CD4-positive, alpha-beta memory T cell (primary cell): ENCODE measurements at regions not wholly inside any gene's neighbourhood (a gene's known extent, or its start where the extent isn't known, plus 50 kb on each side); places are given as distances from the start of the nearest gene placed in this dataset.

Experiments
- CTCF ChIA-PET: fragments of 350-600 bp; sonication (Branson Sonifier 250); formaldehyde crosslinking; loops from one replicate; lab custom pipeline; 2021; ENCODE audit warnings: inconsistent platforms; ENCODE audit not compliant: partially characterized antibody; lab: Charles Lee
- POLR2A ChIA-PET: fragments of 350-600 bp; sonication (Branson Sonifier 250); formaldehyde crosslinking; loops from one replicate; lab custom pipeline; 2021; ENCODE audit not compliant: partially characterized antibody; lab: Charles Lee
- DNase-seq, 5 donors: peaks; one replicate each; pipeline versions ENCODE4 v3.0.0 to v3.0.0-alpha.2; 2020 to 2022; ENCODE audit warnings: mixed read lengths in 1 of 5
- H3K27ac ChIP-seq: one replicate; pipeline ENCODE4 v1.7.0; 2013; ENCODE audit warnings: low read depth, low read length
- H3K27me3 ChIP-seq: 2 replicates; pipeline ENCODE4 v1.7.0; 2013; ENCODE audit warnings: mild to moderate bottlenecking, low read length, moderate library complexity; ENCODE audit not compliant: insufficient read depth
- H3K36me3 ChIP-seq: 2 replicates; pipeline ENCODE4 v1.7.0; 2013; ENCODE audit warnings: mild to moderate bottlenecking, low read length, moderate library complexity; ENCODE audit not compliant: insufficient read depth
- H3K4me1 ChIP-seq: 2 replicates; pipeline ENCODE4 v1.7.0; 2013; ENCODE audit warnings: mild to moderate bottlenecking, low read length, moderate library complexity; ENCODE audit not compliant: insufficient read depth
- H3K4me3 ChIP-seq, 2 donors: one replicate each; pipeline ENCODE4 v1.7.0; 2013; ENCODE audit warnings: low read length in 2 of 2, mild to moderate bottlenecking in 1 of 2
- H3K9me3 ChIP-seq, 2 donors: one replicate each; pipeline ENCODE4 v1.7.0; 2013; ENCODE audit warnings: low read length in 2 of 2, control low read depth in 1 of 2; ENCODE audit not compliant: control insufficient read depth in 1 of 2
- H3K27ac Mint-ChIP-seq, 7 donors: one replicate each; pipeline ENCODE4 v1.8.0; 2020 to 2021; ENCODE audit warnings: mixed read lengths in 7 of 7, mild to moderate bottlenecking in 6 of 7, inconsistent platforms in 3 of 7, moderate library complexity in 3 of 7
- H3K27me3 Mint-ChIP-seq, 2 donors: one replicate each; pipeline ENCODE4 v1.8.0; 2020 to 2021; ENCODE audit warnings: mixed read lengths in 2 of 2
- H3K36me3 Mint-ChIP-seq, 2 donors: one replicate each; pipeline ENCODE4 v1.8.0; 2020 to 2021; ENCODE audit warnings: mixed read lengths in 2 of 2, inconsistent platforms in 1 of 2, mild to moderate bottlenecking in 1 of 2
- H3K4me1 Mint-ChIP-seq, 4 donors: one replicate each; pipeline ENCODE4 v1.8.0; 2020 to 2021; ENCODE audit warnings: mixed read lengths in 4 of 4, mild to moderate bottlenecking in 1 of 4
- H3K4me3 Mint-ChIP-seq, 8 donors: one replicate each; pipeline ENCODE4 v1.8.0; 2020 to 2021; ENCODE audit warnings: mixed read lengths in 8 of 8, mild to moderate bottlenecking in 7 of 8, moderate library complexity in 6 of 8, inconsistent platforms in 3 of 8
- H3K9me3 Mint-ChIP-seq, 8 donors: one replicate each; pipeline ENCODE4 v1.8.0; 2020 to 2021; ENCODE audit warnings: mixed read lengths in 8 of 8, mild to moderate bottlenecking in 5 of 8, inconsistent platforms in 3 of 8, moderate library complexity in 1 of 8
- intact Hi-C: fragments of 100-400 bp; cut with micrococcal nuclease; formaldehyde crosslinking; loops from one replicate; pipeline ENCODE4 v1.15.1; 2023

GRCh38 chr3:59429198-59429597, 379.4 kb upstream of the CFAP20DC start:
- H3K36me3 Mint-ChIP-seq: no peaks in the 10 kb centered on the region
- ChIA-PET POLR2A (no interaction called here), CTCF (no interaction called here)
- no peak overlapping the region for H3K27ac ChIP-seq
- H3K36me3 ChIP-seq: no peaks in the 10 kb centered on the region
- H3K4me1 Mint-ChIP-seq: peaks cover 34 to 48% (median 43%) of the 10 kb centered on the region in 4 donors
- peaks cover 37% of the 10 kb centered on the region for H3K4me1 ChIP-seq
- no peak overlapping the region for H3K4me3 Mint-ChIP-seq
- H3K27ac Mint-ChIP-seq: peak overlapping the region in 2 of 7 donors; percentile 74 to 88
- no peaks in the 10 kb centered on the region for H3K27me3 ChIP-seq
- intact Hi-C loops: loop anchor here (10.0 kb wide), 2 partner anchors 114 to 346 kb away; no protein-coding TSS in a partner anchor
- no peak overlapping the region for H3K4me3 ChIP-seq
- H3K27me3 Mint-ChIP-seq: no peaks in the 10 kb centered on the region
- peaks cover 0 to 9% (median 5%) of the 10 kb centered on the region in 8 donors for H3K9me3 Mint-ChIP-seq
- no peak for DNase-seq
- H3K9me3 ChIP-seq: no peaks in the 10 kb centered on the region

- H3K9me3 ChIP-seq: no peaks in the 10 kb centered on the region
- no peaks in the 10 kb centered on the region for H3K36me3 ChIP-seq
- CTCF ChIA-PET: interaction anchor here (1.0 to 3.2 kb wide), 6 partner anchors 10 to 147 kb away, joined by 3 to 14 read pairs (median 5); no protein-coding TSS in a partner anchor
- no peaks in the 10 kb centered on the region for H3K27me3 Mint-ChIP-seq
- no peak overlapping the region for H3K4me3 ChIP-seq
- peak overlapping the region in 6 of 8 donors; percentile 19 to 74 (median 54) for H3K4me3 Mint-ChIP-seq
- POLR2A ChIA-PET: interaction anchor here (0.7 to 1.2 kb wide), 3 partner anchors 15 to 126 kb away, joined by 3 to 4 read pairs (median 3); no protein-coding TSS in a partner anchor
- peaks cover 47% of the 10 kb centered on the region for H3K4me1 ChIP-seq
- H3K27ac Mint-ChIP-seq: peak overlapping the region; percentile 68 to 96 (median 91)
- H3K27ac ChIP-seq: no peak overlapping the region
- H3K4me1 Mint-ChIP-seq: peaks cover 42 to 66% (median 55%) of the 10 kb centered on the region in 4 donors
- H3K9me3 Mint-ChIP-seq: peaks cover 0 to 1% (median 0%) of the 10 kb centered on the region in 8 donors
- no peaks in the 10 kb centered on the region for H3K36me3 Mint-ChIP-seq
- intact Hi-C loops: loop anchor here (10.0 kb wide), 2 partner anchors 112 to 348 kb away; no protein-coding TSS in a partner anchor
- no peaks in the 10 kb centered on the region for H3K27me3 ChIP-seq
- no peak for DNase-seq
Observed at GRCh38 chr3:59426821-59427565, 377.2 kb upstream of the CFAP20DC start.

GRCh38 chr3:59425942-59426341, 376.1 kb upstream of the CFAP20DC start:
- Mint-ChIP-seq H3K36me3 (no peaks in the 10 kb centered on the region), H3K4me1 (peaks cover 44 to 66% (median 55%) of the 10 kb centered on the region in 4 donors), H3K4me3 (peak overlapping the region in 7 of 8 donors; percentile 45 to 78 (median 51)), H3K9me3 (peaks cover 0 to 1% (median 0%) of the 10 kb centered on the region in 8 donors), H3K27me3 (no peaks in the 10 kb centered on the region), H3K27ac (peak overlapping the region; percentile 68 to 96 (median 91))
- ChIA-PET POLR2A (interaction anchor here (1.1 to 3.7 kb wide), 3 partner anchors 11 to 25 kb away, joined by 4 to 40 read pairs (median 13); no protein-coding TSS in a partner anchor), CTCF (interaction anchor here (0.8 to 3.2 kb wide), 11 partner anchors 14 to 432 kb away, joined by 3 to 14 read pairs (median 5); no protein-coding TSS in a partner anchor)
- peaks cover 47% of the 10 kb centered on the region for H3K4me1 ChIP-seq
- intact Hi-C loops: loop anchor here (10.0 kb wide), 2 partner anchors 111 to 349 kb away; no protein-coding TSS in a partner anchor
- H3K4me3 ChIP-seq: no peak overlapping the region
- DNase-seq: peak; percentile 42 to 75 (median 53)
- no peaks in the 10 kb centered on the region for H3K27me3 ChIP-seq
- H3K36me3 ChIP-seq: no peaks in the 10 kb centered on the region
- peak overlapping the region; percentile 47 for H3K27ac ChIP-seq
- H3K9me3 ChIP-seq: no peaks in the 10 kb centered on the region

GRCh38 chr3:59425371-59425770, 375.5 kb upstream of the CFAP20DC start:
- Histone ChIP-seq H3K36me3 (no peaks in the 10 kb centered on the region), H3K4me1 (peaks cover 47% of the 10 kb centered on the region), H3K27ac (peak overlapping the region; percentile 47), H3K27me3 (no peaks in the 10 kb centered on the region), H3K4me3 (no peak overlapping the region), H3K9me3 (no peaks in the 10 kb centered on the region)
- Mint-ChIP-seq H3K4me1 (peaks cover 45 to 66% (median 55%) of the 10 kb centered on the region in 4 donors), H3K27ac (peak overlapping the region; percentile 68 to 96 (median 91)), H3K9me3 (peaks cover 0 to 1% (median 0%) of the 10 kb centered on the region in 8 donors), H3K4me3 (peak overlapping the region in 7 of 8 donors; percentile 45 to 78 (median 51)), H3K27me3 (no peaks in the 10 kb centered on the region), H3K36me3 (no peaks in the 10 kb centered on the region)
- no peak for DNase-seq
- ChIA-PET POLR2A (interaction anchor here (1.1 to 3.7 kb wide), 4 partner anchors 7 to 26 kb away, joined by 4 to 40 read pairs (median 10); no protein-coding TSS in a partner anchor), CTCF (interaction anchor here (0.9 to 3.2 kb wide), 11 partner anchors 13 to 150 kb away, joined by 3 to 14 read pairs (median 5); no protein-coding TSS in a partner anchor)
- intact Hi-C loops: loop anchor here (10.0 kb wide), 2 partner anchors 111 to 349 kb away; no protein-coding TSS in a partner anchor

- Mint-ChIP-seq H3K27ac (peak overlapping the region; percentile 68 to 96 (median 93)), H3K36me3 (no peaks in the 10 kb centered on the region), H3K27me3 (no peaks in the 10 kb centered on the region), H3K4me3 (peak overlapping the region; percentile 50 to 79 (median 62)), H3K9me3 (peaks cover 0 to 3% (median 0%) of the 10 kb centered on the region in 8 donors), H3K4me1 (peaks cover 45 to 66% (median 55%) of the 10 kb centered on the region in 4 donors)
- Histone ChIP-seq H3K9me3 (no peaks in the 10 kb centered on the region), H3K36me3 (no peaks in the 10 kb centered on the region), H3K4me3 (peak overlapping the region in 1 of 2 donors; percentile 10), H3K27me3 (no peaks in the 10 kb centered on the region), H3K27ac (no peak overlapping the region), H3K4me1 (peaks cover 47% of the 10 kb centered on the region)
- intact Hi-C loops: loop anchor here (1.0 to 10.0 kb wide), 3 partner anchors 27 to 350 kb away; no protein-coding TSS in a partner anchor
- ChIA-PET CTCF (interaction anchor here (1.1 to 3.2 kb wide), 11 partner anchors 12 to 151 kb away, joined by 3 to 14 read pairs (median 5); no protein-coding TSS in a partner anchor), POLR2A (interaction anchor here (0.7 to 3.7 kb wide), 5 partner anchors 8 to 27 kb away, joined by 3 to 40 read pairs (median 6); no protein-coding TSS in a partner anchor)
- DNase-seq: peak; percentile 62 to 78 (median 70)
Observed at GRCh38 chr3:59424268-59425010, 374.6 kb upstream of the CFAP20DC start.

- Histone ChIP-seq H3K36me3 (no peaks in the 10 kb centered on the region), H3K4me1 (peaks cover 47% of the 10 kb centered on the region), H3K9me3 (no peaks in the 10 kb centered on the region), H3K27me3 (no peaks in the 10 kb centered on the region), H3K4me3 (no peak overlapping the region), H3K27ac (no peak overlapping the region)
- peak overlapping the region in 6 of 8 donors; percentile 50 to 79 (median 66) for H3K4me3 Mint-ChIP-seq
- intact Hi-C loops: loop anchor here (1.0 to 10.0 kb wide), 3 partner anchors 28 to 351 kb away; no protein-coding TSS in a partner anchor
- DNase-seq: no peak
- peak overlapping the region; percentile 68 to 96 (median 93) for H3K27ac Mint-ChIP-seq
- H3K36me3 Mint-ChIP-seq: no peaks in the 10 kb centered on the region
- ChIA-PET POLR2A (interaction anchor here (0.7 to 3.7 kb wide), 4 partner anchors 9 to 27 kb away, joined by 3 to 40 read pairs (median 10); no protein-coding TSS in a partner anchor), CTCF (interaction anchor here (1.1 to 2.9 kb wide), 3 partner anchors 20 to 152 kb away, joined by 3 to 12 read pairs (median 5); no protein-coding TSS in a partner anchor)
- no peaks in the 10 kb centered on the region for H3K27me3 Mint-ChIP-seq
- H3K4me1 Mint-ChIP-seq: peaks cover 42 to 63% (median 54%) of the 10 kb centered on the region in 4 donors
- peaks cover 0 to 3% (median 0%) of the 10 kb centered on the region in 8 donors for H3K9me3 Mint-ChIP-seq
Observed at GRCh38 chr3:59423707-59424106, 373.9 kb upstream of the CFAP20DC start.
